ENCODE measurements at regions not wholly inside any gene's neighbourhood (a gene's known extent, or its start where the extent isn't known, plus 50 kb on each side); places are given as distances from the start of the nearest gene placed in this dataset.

- Histone ChIP-seq H3K9me3 (ENCODE audit: low read depth, low read length) (no peaks in the 10 kb centered on the region), H3K4me3 (no peak overlapping the region), H3K36me3 (ENCODE audit: insufficient read depth, low read length) (no peaks in the 10 kb centered on the region), H3K27ac (no peak overlapping the region), H3K9ac (ENCODE audit: insufficient read length) (no peak overlapping the region)
- DNase-seq (ENCODE audit: low read depth, low spot score) = no peak
- TF ChIP-seq FOXP2 (optimal IDR thresholded peaks at IDR 0.05; ENCODE audit: control extremely low read depth, extremely low read length, insufficient read depth) (no peak), POLR2AphosphoS5 (IDR thresholded peaks at IDR 0.05; ENCODE audit: borderline replicate concordance, low read depth, low read length) (no peak), EZH2 (IDR thresholded peaks at IDR 0.05) (no peak)
Measured at GRCh38 chr9:89920951-89921350, 316.1 kb downstream of the GADD45G start.

GRCh38 chr9:89922099-89922498, 317.3 kb downstream of the GADD45G start:
- Histone ChIP-seq H3K27ac (no peak overlapping the region), H3K9ac (ENCODE audit: insufficient read length) (no peak overlapping the region), H3K4me3 (no peak overlapping the region), H3K9me3 (ENCODE audit: low read depth, low read length) (no peaks in the 10 kb centered on the region), H3K36me3 (ENCODE audit: insufficient read depth, low read length) (no peaks in the 10 kb centered on the region)
- TF ChIP-seq FOXP2 (optimal IDR thresholded peaks at IDR 0.05; ENCODE audit: control extremely low read depth, extremely low read length, insufficient read depth) (no peak), POLR2AphosphoS5 (IDR thresholded peaks at IDR 0.05; ENCODE audit: borderline replicate concordance, low read depth, low read length) (no peak), EZH2 (IDR thresholded peaks at IDR 0.05) (no peak)
- no peak for DNase-seq (ENCODE audit: low read depth, low spot score)

GRCh38 chr9:89923174-89923573, 318.4 kb downstream of the GADD45G start:
- Histone ChIP-seq H3K27ac (no peak overlapping the region), H3K36me3 (ENCODE audit: insufficient read depth, low read length) (no peaks in the 10 kb centered on the region), H3K4me3 (no peak overlapping the region), H3K9me3 (ENCODE audit: low read depth, low read length) (no peaks in the 10 kb centered on the region), H3K9ac (ENCODE audit: insufficient read length) (no peak overlapping the region)
- TF ChIP-seq POLR2AphosphoS5 (IDR thresholded peaks at IDR 0.05; ENCODE audit: borderline replicate concordance, low read depth, low read length) (no peak), FOXP2 (optimal IDR thresholded peaks at IDR 0.05; ENCODE audit: control extremely low read depth, extremely low read length, insufficient read depth) (no peak), EZH2 (IDR thresholded peaks at IDR 0.05) (no peak)
- DNase-seq (ENCODE audit: low read depth, low spot score) = no peak

GRCh38 chr9:89923961-89924504, 319.2 kb downstream of the GADD45G start:
- Histone ChIP-seq H3K4me3 (no peak overlapping the region), H3K27ac (no peak overlapping the region), H3K9me3 (ENCODE audit: low read depth, low read length) (no peaks in the 10 kb centered on the region), H3K36me3 (ENCODE audit: insufficient read depth, low read length) (no peaks in the 10 kb centered on the region), H3K9ac (ENCODE audit: insufficient read length) (no peak overlapping the region)
- DNase-seq (ENCODE audit: low read depth, low spot score) = no peak
- TF ChIP-seq FOXP2 (optimal IDR thresholded peaks at IDR 0.05; ENCODE audit: control extremely low read depth, extremely low read length, insufficient read depth) (no peak), POLR2AphosphoS5 (IDR thresholded peaks at IDR 0.05; ENCODE audit: borderline replicate concordance, low read depth, low read length) (no peak), EZH2 (IDR thresholded peaks at IDR 0.05) (no peak)

- Histone ChIP-seq H3K9ac (ENCODE audit: insufficient read length) (no peak overlapping the region), H3K27ac (no peak overlapping the region), H3K36me3 (ENCODE audit: insufficient read depth, low read length) (no peaks in the 10 kb centered on the region), H3K4me3 (no peak overlapping the region), H3K9me3 (ENCODE audit: low read depth, low read length) (no peaks in the 10 kb centered on the region)
- DNase-seq (ENCODE audit: low read depth, low spot score) = no peak
- no peak for TF ChIP-seq EZH2 (IDR thresholded peaks at IDR 0.05)
- TF ChIP-seq POLR2AphosphoS5 (IDR thresholded peaks at IDR 0.05; ENCODE audit: borderline replicate concordance, low read depth, low read length) = no peak
- no peak for TF ChIP-seq FOXP2 (optimal IDR thresholded peaks at IDR 0.05; ENCODE audit: control extremely low read depth, extremely low read length, insufficient read depth)
Measured at GRCh38 chr9:89924611-89925010, 319.8 kb downstream of the GADD45G start.

- no peaks in the 10 kb centered on the region for H3K36me3 ChIP-seq (ENCODE audit: insufficient read depth, low read length)
- H3K9me3 ChIP-seq (ENCODE audit: low read depth, low read length) = no peaks in the 10 kb centered on the region
- H3K4me3 ChIP-seq = no peak overlapping the region
- no peak overlapping the region for H3K9ac ChIP-seq (ENCODE audit: insufficient read length)
- DNase-seq (ENCODE audit: low read depth, low spot score) = no peak
- H3K27ac ChIP-seq = no peak overlapping the region
- TF ChIP-seq FOXP2 (optimal IDR thresholded peaks at IDR 0.05; ENCODE audit: control extremely low read depth, extremely low read length, insufficient read depth) (no peak), POLR2AphosphoS5 (IDR thresholded peaks at IDR 0.05; ENCODE audit: borderline replicate concordance, low read depth, low read length) (no peak), EZH2 (IDR thresholded peaks at IDR 0.05) (no peak)
Measured at GRCh38 chr9:89926167-89926566, 321.4 kb downstream of the GADD45G start.

- Histone ChIP-seq H3K36me3 (ENCODE audit: insufficient read depth, low read length) (no peaks in the 10 kb centered on the region), H3K9me3 (ENCODE audit: low read depth, low read length) (no peaks in the 10 kb centered on the region), H3K9ac (ENCODE audit: insufficient read length) (no peak overlapping the region), H3K27ac (no peak overlapping the region), H3K4me3 (no peak overlapping the region)
- TF ChIP-seq EZH2 (IDR thresholded peaks at IDR 0.05) (no peak), FOXP2 (optimal IDR thresholded peaks at IDR 0.05; ENCODE audit: control extremely low read depth, extremely low read length, insufficient read depth) (no peak), POLR2AphosphoS5 (IDR thresholded peaks at IDR 0.05; ENCODE audit: borderline replicate concordance, low read depth, low read length) (no peak)
- DNase-seq (ENCODE audit: low read depth, low spot score) = no peak
Measured at GRCh38 chr9:89926691-89927220, 321.9 kb downstream of the GADD45G start.

- Histone ChIP-seq H3K4me3 (no peak overlapping the region), H3K27ac (no peak overlapping the region), H3K9me3 (ENCODE audit: low read depth, low read length) (no peaks in the 10 kb centered on the region), H3K36me3 (ENCODE audit: insufficient read depth, low read length) (no peaks in the 10 kb centered on the region), H3K9ac (ENCODE audit: insufficient read length) (no peak overlapping the region)
- no peak for DNase-seq (ENCODE audit: low read depth, low spot score)
- no peak for TF ChIP-seq EZH2 (IDR thresholded peaks at IDR 0.05)
- no peak for TF ChIP-seq POLR2AphosphoS5 (IDR thresholded peaks at IDR 0.05; ENCODE audit: borderline replicate concordance, low read depth, low read length)
- no peak for TF ChIP-seq FOXP2 (optimal IDR thresholded peaks at IDR 0.05; ENCODE audit: control extremely low read depth, extremely low read length, insufficient read depth)
Measured at GRCh38 chr9:89928106-89928505, 323.3 kb downstream of the GADD45G start.
